Spleen (tissue), 7 donors: ENCODE measurements at regions not wholly inside any gene's neighbourhood (a gene's known extent, or its start where the extent isn't known, plus 50 kb on each side); places are given as distances from the start of the nearest gene placed in this dataset.
"Not testable (repeated sequence)": the region's sequence is repeated elsewhere in the genome, so short reads cannot be mapped to it uniquely, and the experiment has no call there.

Experiments used
- CTCF ChIP-seq, 11 experiments: fragments of 200-600 bp in 7 of 11; fragments of 450-650 bp in 4 of 11; sonication (generic) in 4 of 11; IDR thresholded peaks in 8 of 11; conservative IDR thresholded peaks in 3 of 11; 1 replicate in 7 of 11; 2 replicates in 4 of 11; pipeline versions ENCODE4 v1.4.0 to v1.8.0; 2016 to 2021; ENCODE audit warnings: antibody characterized with exemption in 11 of 11, inconsistent platforms in 4 of 11, mild to moderate bottlenecking in 1 of 11
- POLR2A ChIP-seq, 3 donors: fragments of 450-650 bp; IDR thresholded peaks; one replicate each; pipeline ENCODE4 v1.5.1; 2017; ENCODE audit warnings: antibody characterized with exemption in 3 of 3, mild to moderate bottlenecking in 1 of 3
- POLR2AphosphoS5 ChIP-seq, 3 donors: sonication (generic); formaldehyde crosslinking; IDR thresholded peaks; one replicate each; pipeline ENCODE4 v1.5.1; 2017; ENCODE audit warnings: antibody characterized with exemption in 3 of 3
- donor health status: DM: no; HTN: no; CAD: no; lungs with moderate emphysema.
- donor health status: DM: no; HTN: no; CAD: no.
- donor health status: DM: no; HTN: no; CAD: no.

DNA sequence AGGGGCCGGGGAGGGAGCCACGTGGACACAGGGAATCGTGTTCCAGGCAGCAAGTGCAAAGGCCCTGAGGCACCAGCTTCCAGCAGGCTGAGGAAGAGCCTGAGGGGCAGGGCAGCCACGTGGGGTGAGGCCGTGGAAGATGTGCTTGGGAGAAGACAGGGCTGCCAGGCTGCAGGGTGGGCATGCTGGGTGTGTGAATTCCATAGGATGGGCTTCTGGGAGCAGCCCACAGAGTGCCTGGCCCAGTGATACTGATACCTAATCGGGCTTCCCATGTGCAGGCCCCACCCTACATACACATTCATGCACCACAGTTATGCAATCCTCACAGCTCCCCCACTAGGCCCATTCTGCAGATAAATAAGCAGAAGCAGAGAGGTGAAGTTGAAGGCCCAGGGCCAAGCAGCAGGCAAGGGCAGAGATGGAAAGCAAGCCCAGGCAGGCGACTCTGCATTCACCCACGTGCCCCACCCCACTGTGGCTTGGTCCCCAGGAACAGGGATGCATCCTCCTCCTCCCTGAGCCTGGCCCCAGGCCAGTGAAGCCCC is 139.5 kb upstream of the FOXD4L5 start:
- not testable (repeated sequence) for TF ChIP-seq CTCF (IDR thresholded peaks at IDR 0.05 in 8 of 11, conservative IDR thresholded peaks at IDR 0.05 in 3 of 11); POLR2A (IDR thresholded peaks at IDR 0.05); POLR2AphosphoS5 (IDR thresholded peaks at IDR 0.05)
